Anterior cingulate cortex (tissue), 58 donors: ENCODE measurements at regions not wholly inside any gene's neighbourhood (a gene's known extent, or its start where the extent isn't known, plus 50 kb on each side); places are given as distances from the start of the nearest gene placed in this dataset.

Source experiments
- DNase-seq, 58 donors: peaks; one replicate each; lab custom pipeline; 2025; lab: John Stamatoyannopoulos, UW

DNA sequence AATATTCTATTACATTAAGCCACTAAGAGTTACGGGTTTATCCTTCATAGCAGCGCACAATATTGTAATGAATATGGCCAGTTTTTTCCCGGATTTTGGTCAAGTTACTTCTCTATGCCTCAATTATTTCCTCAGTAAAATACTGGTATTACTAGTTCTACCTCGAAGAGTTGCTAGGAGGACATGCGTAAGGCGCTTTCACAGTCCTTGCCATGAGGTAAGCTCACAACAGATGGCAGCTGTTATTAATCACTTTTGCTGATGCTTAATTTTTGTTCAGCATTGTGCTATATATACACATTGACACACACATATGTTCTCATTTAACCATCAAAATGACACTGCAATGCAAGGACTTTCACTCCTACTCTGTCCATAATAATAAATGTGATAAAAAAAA is 101.5 kb downstream of the SCG2 start:
- no peak for DNase-seq

DNA sequence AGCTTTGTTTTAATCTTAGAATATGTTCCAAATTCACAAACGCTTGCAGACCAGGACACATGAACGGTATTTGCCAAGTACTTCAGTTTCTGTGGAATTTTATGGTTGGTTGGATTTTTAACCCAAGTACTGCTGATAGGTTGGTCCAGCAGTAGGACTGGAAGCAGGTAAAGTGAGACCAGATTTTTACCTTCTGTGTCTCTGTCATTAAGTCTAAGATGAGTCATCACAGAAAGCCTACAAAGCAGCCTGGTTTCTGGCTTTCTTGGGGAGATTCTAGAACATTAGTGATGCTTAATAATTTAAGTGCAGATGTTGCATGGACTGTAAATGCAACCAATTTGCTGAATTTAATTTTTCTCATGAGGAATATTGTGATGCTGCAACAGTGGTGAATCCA is 100.5 kb downstream of the SCG2 start:
- no peak for DNase-seq

DNA sequence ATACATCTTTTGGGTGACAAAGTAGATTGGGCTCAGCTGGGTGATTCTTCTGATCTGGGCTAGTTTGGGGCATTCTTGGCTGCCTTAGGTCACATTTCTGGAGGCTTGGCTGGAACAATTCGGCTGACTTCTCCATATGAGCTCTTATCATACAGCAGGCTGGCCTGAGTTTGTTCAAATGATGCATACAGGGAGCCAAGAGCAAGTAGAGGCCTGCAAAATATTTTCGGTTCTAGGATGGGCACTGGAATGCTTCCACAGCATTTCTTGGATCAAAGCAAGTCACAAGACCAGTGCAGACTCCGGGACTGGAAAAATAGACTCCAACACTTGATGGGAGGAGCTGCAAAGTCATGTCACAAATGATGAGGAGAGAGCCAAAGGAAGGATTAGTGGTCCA is 98.4 kb downstream of the SCG2 start:
- no peak for DNase-seq

DNA sequence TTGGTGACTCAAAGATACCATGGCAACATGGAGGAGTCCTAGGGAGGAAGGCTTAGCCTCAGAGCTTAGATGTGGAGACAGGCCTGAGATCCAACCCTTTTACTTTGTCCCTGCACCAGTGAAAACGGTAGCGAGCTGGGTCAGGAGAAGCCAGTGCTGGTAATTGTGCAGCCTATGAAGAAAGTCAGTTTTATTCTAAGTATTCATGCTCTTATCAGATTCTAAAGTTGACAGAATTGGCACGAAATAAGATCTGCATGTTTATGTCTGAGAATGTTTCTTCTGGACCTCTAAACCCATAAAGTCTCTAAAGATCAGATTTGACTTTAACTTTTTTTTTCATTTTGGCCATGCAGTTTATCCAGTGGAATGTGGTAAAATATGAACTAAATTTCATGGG is 93.8 kb downstream of the SCG2 start:
- no peak for DNase-seq

DNA sequence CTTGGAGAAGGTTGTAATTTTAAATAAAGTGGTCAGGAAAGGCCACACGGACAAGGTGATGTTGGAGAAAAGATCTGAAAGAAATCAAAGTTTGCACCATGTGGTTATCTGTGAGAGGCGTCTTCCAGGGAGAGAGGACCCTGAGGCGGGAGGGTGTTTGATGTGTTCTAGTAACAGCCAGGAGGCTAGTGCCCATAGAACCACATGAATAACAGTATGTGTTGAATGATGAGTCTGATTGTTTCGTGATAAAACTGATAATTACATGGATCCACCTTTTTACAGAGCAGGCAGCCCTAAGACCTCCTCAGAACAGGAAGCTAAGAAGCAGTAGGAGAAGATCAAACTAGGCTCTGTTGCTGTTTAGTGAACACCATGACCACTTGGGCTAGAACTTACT is 91.4 kb downstream of the SCG2 start:
- no peak for DNase-seq

DNA sequence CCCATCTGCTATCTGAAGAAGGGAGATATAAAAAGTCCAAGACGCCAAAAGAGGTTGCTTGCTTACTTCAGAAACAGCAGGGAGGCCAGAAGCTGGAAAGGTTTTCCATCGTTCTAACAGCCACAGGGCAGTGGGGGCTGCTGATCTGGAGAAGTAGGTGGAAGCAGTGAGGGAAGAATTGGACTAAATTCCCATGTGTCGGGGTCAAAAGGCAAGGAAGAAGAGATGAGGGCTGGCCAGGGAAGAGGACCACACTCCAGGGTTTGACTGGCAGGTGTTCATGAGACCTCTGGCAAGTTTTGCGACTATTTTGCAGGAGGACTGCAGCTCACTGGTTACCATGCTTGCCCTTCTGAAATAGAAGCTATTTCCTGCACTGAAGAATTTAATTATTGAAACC is 91.0 kb downstream of the SCG2 start:
- no peak for DNase-seq

DNA sequence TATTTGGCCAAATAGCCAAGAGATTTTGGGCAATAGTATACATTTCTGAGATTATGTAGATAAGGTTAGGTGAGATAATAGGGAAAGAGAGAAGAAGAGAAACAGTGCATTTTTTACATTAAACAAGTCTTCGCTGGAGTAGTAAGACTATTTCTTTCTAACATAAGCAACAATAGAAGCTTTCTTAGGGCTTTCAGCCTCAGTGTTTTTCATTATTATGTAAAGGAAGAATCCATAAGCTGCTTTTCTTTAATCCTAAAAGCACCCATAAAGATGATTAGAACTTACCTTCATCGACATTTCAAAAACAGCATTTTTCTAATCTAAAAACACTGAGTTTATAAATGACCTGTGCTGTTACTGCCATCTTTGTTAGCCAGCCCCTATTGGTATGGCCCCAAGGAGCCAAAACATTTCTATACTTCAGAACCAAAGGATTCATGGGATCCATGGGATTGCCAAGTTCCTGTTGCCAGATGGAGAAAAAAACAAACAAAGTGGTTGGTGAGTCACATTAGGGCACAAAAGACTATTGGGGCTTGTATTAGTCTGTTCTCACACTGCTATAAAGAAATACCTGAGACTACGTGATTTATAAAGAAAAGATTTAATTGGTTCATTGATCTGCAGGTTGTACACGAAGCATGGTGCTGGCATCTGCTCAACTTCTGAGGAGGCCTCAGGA is 88.2 kb downstream of the SCG2 start:
- no peak for DNase-seq

DNA sequence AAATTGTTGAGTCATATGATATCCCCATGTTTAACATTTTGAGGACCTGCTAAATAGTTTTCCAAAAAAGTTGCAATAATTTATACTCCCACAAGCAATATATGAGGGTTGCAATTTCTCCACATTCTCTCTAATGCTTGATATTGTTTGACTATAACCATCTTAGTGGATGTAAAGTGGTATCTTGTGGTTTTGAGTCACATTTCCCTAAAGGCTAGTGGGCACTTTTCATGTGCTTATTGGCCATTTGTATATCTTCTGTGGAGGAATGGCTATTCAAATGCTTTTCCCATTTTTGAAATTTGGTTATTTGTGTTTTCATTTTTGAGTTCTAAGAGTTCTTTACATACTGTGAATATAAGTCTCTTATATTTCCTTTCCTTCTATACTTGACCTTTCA is 82.7 kb downstream of the SCG2 start:
- DNase-seq = no peak

DNA sequence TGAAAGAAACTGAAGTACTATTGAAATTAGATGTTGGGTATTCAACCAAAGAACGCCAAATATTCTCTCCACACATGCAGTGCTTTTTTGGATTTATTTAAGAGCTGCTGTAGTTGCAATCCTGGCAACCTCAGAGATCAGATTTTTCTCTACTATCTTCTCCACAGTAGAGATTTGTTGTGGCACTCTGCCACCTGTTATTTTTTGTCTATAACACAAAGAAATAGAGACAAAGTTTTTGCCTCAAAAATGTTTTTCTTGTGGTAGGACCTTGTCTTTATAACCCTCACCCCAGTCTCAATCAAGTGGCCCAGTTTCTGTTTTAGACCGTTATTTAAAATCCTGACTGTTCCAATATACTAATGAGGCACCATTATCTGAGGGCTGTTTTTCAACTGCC is 79.4 kb downstream of the SCG2 start:
- DNase-seq = no peak

DNA sequence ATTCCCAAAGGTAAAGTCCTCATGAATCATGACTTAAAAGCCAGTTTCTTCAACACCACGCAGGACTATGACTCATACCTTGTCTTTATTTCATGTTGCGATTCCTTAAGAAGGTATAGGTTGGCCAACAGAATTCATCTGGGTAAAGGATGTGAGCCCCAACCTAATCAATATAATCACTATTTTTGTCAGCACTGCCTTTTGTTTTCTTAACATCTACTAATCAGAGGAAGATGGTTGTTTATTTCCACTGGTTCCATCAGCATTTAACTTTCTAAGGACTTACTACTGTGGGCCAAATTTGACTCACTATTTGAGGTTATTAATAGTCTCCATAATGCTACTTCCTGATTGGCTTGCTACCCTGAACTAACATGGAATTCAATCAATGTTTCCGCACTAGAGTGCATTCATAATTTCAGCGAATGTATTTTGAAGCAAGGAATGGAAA is 78.6 kb downstream of the SCG2 start:
- DNase-seq = no peak

DNA sequence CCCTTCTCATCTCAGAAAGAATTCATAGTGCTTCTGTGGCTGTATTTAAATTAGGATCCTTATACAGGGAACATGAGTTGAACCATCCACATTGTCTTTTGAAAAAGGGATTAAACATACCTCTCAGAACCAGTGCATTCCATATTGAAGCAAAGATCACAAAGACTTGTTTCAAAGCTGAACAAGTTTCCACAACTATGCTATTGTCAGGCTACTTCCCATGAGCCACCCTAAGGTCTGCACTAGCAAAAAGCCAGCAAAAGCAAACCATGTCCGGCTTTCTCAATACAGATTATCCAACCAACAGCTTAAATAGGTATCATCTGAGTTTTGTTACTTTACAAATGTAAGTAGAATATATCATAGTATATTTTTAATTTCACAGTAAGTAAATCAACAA is 78.1 kb downstream of the SCG2 start:
- DNase-seq = no peak

DNA sequence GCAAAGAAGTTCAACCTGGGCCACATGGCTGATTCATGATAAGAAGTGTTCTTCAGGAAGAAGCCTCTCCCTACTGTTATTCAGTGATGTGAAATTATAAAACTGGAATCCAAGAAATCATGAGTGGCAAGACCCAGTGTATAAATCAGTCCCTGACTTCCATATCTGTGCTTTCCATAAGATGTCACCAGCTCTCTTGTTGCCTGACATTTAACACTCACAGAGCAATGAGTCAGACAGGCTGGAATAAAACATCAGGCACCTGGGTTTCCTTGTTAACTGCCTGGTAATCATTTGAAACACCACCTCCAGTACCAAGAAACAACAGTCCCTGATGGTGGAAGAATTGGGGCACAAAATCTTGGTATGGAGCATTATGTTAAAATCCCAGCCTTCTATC is 76.1 kb downstream of the SCG2 start:
- DNase-seq = no peak

DNA sequence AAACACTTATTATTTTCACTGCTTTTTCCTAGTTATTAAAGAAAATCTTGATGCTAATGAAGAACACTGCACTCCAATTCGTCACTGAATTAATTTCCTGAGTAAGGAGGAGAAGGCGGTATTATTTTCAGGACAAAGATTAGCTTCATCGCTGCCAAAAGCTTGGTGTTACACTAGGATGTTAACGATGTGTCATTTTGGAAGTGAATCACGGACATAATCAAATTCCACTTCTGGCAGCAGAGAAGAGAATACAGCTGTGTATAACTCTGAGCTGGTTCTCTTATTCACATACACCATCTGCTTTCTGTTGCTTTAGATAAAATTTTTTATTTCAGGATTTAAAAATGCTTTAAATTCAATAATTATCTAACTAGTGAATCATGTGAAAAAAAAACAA is 74.1 kb downstream of the SCG2 start:
- DNase-seq = peak in 3 of 58 donors; percentile 12 to 49 (median 33)

DNA sequence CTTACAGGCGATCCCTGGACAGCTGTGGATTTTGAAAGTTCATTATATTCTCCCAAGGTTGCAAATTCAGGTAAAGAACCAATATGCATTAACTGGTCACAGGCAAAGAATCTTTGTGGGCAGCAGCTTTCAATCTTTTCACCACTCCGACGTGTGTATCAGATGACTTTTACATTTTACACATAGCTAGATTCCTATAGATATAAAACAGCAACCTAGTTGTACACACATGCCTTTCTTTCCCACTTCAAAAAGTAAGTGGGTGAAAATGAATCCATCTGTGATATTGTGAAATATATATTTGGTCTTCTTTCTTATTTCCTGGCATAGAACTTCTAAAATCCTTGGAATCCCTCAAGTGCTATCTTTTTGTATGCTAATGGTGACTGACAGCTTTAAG is 72.5 kb downstream of the SCG2 start:
- DNase-seq = no peak

DNA sequence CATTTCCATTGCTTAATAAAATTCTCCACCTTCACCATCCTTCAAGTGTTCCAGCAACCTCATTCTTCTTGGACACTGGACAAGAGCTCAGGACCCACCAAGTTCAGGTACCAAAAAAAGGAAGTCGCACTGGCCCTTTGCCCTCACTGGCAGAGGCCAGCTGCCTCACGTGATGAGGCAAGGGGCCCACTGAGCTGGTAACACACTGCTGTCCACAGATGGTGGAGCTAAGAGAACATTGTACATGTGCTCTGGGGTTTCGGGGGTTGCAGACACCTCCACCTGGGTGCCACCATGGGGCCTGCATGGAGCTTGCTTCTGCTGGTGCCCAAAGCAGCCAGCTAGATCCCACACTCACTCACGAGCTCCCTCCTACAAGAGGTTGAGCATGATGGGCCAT is 71.3 kb downstream of the SCG2 start:
- DNase-seq = no peak

DNA sequence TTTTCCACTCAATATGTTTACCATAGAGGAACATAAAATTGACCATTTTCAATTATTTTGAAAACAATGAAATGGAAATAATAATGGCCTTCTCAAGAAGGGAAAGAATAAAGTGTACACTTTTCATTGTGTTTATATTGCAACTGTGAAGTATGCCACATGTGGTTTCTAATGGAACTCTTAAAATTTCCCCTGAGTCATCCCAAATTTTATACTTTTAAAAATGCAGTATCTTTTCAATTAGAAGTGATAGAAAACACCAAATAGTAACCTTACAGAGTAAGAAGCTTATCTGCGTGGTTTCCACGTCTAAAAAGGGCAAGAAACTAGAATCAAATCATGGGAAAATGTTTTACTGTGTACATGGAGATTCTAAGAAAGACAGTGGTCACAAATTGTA is 70.0 kb downstream of the SCG2 start:
- no peak for DNase-seq

DNA sequence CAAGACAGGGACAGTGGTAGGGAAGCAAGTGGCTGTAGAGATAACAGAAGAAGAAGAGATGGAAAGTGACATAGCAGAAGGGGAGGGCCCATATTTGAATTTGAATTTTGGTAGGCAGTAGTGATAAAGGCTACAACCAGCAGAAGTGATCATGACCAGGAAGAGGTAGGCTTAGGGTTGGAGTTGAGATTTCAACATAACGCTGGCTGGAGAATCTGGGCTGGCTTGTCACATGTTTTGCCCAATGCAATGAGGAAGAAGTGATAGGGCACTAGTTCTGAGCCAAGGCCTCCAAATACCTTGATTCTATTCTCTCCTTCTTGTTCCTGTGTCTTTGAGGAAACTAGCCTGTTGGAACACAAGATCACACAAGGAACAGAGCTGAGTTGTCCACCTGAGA is 69.4 kb downstream of the SCG2 start:
- DNase-seq = no peak

DNA sequence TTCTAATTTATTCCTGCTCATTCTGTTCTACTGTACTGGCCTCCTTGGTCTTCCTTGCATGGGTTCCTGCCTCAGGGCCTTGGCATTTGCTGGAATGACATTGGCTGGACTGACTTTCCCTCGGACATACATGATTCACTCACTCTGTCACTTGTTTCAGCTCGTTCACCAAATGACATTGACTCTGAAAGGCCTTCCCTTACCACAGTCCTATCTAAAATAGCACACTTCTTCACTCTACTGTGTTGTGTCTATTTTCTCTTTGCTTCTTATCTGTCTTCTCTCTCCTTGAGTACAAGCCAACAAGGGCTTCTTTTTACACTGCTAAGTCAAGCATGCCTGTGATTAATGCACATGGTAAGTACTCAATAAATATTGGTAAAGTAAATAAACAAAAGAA is 65.6 kb downstream of the SCG2 start:
- DNase-seq = no peak

DNA sequence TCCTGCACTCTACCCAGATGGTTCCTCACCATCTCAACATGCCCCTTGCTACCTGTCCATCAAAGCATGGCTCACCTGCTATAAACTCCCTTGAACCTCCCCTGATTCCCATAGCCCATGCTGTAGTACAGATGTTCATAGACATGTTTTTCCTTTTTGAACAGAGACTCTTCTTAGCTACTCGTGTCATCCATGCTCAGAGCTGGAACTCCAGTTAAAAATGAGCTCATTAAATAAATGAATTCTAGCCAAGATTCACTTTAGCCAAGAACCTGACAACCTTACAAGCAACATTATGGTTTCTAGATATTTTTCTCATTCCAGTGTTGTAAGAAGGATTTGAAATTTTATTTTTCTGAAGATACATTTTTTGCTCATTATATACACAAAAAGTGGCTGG is 65.0 kb downstream of the SCG2 start:
- DNase-seq = no peak

DNA sequence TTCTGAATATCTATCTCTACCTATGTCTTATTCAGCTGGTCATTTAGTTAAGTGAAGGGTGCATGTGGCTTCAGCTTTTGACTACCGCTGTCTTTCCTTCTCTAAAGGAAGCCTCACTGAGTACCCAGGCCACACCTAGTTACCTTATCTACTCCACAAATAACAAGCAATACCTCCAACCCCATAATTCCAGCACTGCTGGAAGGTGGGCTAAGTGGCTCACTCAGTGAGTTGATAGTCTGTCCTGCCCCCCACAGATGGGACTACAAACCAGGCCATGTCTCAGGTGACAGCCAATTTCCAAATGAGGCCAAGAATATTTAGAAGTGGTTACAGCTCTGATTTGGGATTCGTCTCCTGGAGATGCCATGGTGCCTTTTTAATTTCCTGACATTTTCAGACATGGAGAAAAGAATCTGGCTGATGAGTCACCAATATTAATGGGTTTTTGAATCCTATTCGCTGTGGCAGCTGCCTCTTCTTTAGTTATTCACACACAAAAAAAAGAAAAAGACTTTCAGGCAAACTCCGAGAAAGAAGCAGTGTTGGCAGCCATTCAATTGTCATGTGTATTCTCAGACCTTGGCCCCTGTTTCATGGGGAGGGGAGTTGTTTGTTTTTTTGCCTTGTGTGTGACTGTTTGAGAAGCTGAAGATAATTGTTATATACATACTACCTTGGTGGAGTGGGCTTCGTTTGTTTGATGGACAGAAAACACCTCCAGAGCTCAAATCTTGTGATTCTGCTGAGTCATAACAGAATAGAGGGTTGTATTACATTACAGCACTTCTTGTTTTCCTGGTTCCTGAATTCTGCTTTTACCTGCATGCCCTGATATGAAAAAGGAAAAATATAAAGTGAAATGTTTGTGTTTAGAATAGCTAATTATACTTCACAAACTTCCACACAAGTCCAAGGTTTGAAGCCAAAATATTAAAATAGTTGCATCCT is 64.2 kb downstream of the SCG2 start:
- DNase-seq = peak in 4 of 58 donors; percentile 5 to 27 (median 20)

DNA sequence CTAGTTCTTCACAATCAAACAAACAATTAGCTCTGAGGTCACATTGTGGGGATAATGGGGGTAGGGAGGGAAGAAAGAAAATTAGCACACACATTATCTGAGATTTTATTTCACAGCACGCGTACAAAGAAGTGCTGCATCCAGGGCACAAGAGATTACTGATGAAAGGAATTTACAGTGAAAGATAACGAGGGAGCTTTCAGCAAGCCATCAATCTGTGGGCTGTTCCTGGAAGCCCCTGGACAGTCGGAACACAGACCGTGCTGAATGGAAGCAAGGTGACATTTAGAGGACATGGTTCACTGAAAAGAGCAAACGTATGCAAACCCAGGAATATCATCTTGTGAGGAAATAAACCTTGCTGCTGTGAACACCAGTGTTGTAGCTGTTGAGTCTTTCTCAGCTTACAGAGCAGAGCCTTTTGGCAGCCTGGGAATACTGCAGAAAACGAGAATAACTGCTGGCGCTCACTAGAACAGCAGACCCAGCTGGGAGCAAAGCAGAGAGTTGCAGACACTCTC is 63.2 kb downstream of the SCG2 start:
- peak in 22 of 58 donors; percentile 1 to 68 (median 12) for DNase-seq

DNA sequence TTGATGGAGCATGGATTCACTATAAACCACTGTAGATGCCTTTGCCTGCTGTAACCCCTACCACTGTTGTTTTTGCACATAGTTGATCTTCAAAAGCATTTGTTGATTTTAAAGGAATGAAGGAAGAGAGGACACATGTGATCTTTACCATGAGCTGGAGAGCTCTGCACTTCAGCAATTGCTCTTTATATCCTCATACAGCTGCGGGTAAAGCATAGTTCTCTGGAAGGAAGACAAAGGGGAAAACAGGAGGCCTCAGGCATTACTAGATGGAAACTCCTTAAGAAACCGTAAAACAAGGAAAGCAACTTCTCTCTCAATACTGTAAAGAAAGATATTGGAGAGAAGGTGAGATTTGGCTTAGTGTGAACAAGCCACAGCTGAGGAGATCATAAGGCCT is 60.6 kb downstream of the SCG2 start:
- DNase-seq = no peak
